NB4 (cell line): ENCODE measurements at regions not wholly inside any gene's neighbourhood (a gene's known extent, or its start where the extent isn't known, plus 50 kb on each side); places are given as distances from the start of the nearest gene placed in this dataset.

Experiments
- CTCF ChIP-seq: IDR thresholded peaks from one replicate; pipeline ENCODE4 v1.5.1; 2012; ENCODE audit warnings: low read depth, low read length
- MAX ChIP-seq: IDR thresholded peaks from 2 replicates; pipeline ENCODE4 v1.6.1; 2011; ENCODE audit warnings: low read depth, low read length
- POLR2A ChIP-seq: IDR thresholded peaks from 2 replicates; pipeline ENCODE4 v1.6.1; 2011; ENCODE audit warnings: mild to moderate bottlenecking; ENCODE audit not compliant: insufficient read length; ENCODE audit errors: extremely low read depth

- TF ChIP-seq CTCF, result no peak
- no peak for TF ChIP-seq POLR2A
- no peak for TF ChIP-seq MAX
Observed at GRCh38 chr5:3349704-3350565, 245.7 kb upstream of the IRX1 start.
